H9 (cell line): ENCODE measurements at regions not wholly inside any gene's neighbourhood (a gene's known extent, or its start where the extent isn't known, plus 50 kb on each side); places are given as distances from the start of the nearest gene placed in this dataset.

Experiments
- DNase-seq: peaks from one replicate; pipeline ENCODE4 v3.0.0-alpha.2; 2017
- H2AFZ ChIP-seq: one replicate; pipeline ENCODE4 v1.6.1; 2013; ENCODE audit warnings: mild to moderate bottlenecking, low read length, control low read depth, moderate library complexity
- H2AK5ac ChIP-seq: 2 replicates; pipeline ENCODE4 v1.6.1; 2013; ENCODE audit warnings: low read length, control low read depth, mixed read lengths; ENCODE audit not compliant: insufficient read length
- H2BK120ac ChIP-seq: one replicate; pipeline ENCODE4 v1.6.1; 2013; ENCODE audit warnings: low read depth, mild to moderate bottlenecking, low read length, control low read depth, inconsistent platforms; ENCODE audit not compliant: poor library complexity, severe bottlenecking
- H2BK12ac ChIP-seq: 2 replicates; pipeline ENCODE4 v1.6.1; 2013; ENCODE audit warnings: low read length, control low read depth, mixed read lengths, low read depth; ENCODE audit not compliant: insufficient read length
- H2BK15ac ChIP-seq: 2 replicates; pipeline ENCODE4 v1.6.1; 2013; ENCODE audit warnings: low read depth, low read length, control low read depth
- H2BK20ac ChIP-seq: one replicate; pipeline ENCODE4 v1.6.1; 2013; ENCODE audit warnings: low read depth, mild to moderate bottlenecking, low read length, control low read depth, inconsistent platforms; ENCODE audit not compliant: poor library complexity, severe bottlenecking
- H2BK5ac ChIP-seq: 2 replicates; pipeline ENCODE4 v1.6.1; 2013; ENCODE audit warnings: low read length, control low read depth, mixed read lengths; ENCODE audit not compliant: insufficient read length
- H3K14ac ChIP-seq: 2 replicates; pipeline ENCODE4 v1.6.1; 2013; ENCODE audit warnings: low read length, control low read depth; ENCODE audit not compliant: insufficient read depth
- H3K18ac ChIP-seq: 2 replicates; pipeline ENCODE4 v1.6.1; 2013; ENCODE audit warnings: low read depth, mild to moderate bottlenecking, mixed read lengths, low read length, control low read depth; ENCODE audit not compliant: insufficient read length
- H3K23ac ChIP-seq: 2 replicates; pipeline ENCODE4 v1.6.1; 2013; ENCODE audit warnings: low read length, control low read depth, mixed read lengths, low read depth; ENCODE audit not compliant: insufficient read length
- H3K23me2 ChIP-seq: 2 replicates; pipeline ENCODE4 v1.6.1; 2013; ENCODE audit warnings: low read depth, mild to moderate bottlenecking, mixed read lengths, low read length, control low read depth; ENCODE audit not compliant: insufficient read length, poor library complexity, severe bottlenecking
- H3K27ac ChIP-seq: 2 replicates; pipeline ENCODE4 v1.5.1; 2013; ENCODE audit warnings: low read length, control low read depth, mixed read lengths, low read depth; ENCODE audit not compliant: insufficient read length
- H3K27me3 ChIP-seq: 2 replicates; pipeline ENCODE4 v1.6.1; 2013; ENCODE audit warnings: low read length, control low read depth, inconsistent platforms; ENCODE audit not compliant: insufficient read depth
- H3K4ac ChIP-seq: 2 replicates; pipeline ENCODE4 v1.6.1; 2013; ENCODE audit warnings: low read depth, mild to moderate bottlenecking, control low read depth, inconsistent platforms, low read length, moderate library complexity
- H3K4me1 ChIP-seq: 2 replicates; pipeline ENCODE4 v1.6.1; 2013; ENCODE audit warnings: low read length, control low read depth, inconsistent platforms; ENCODE audit not compliant: insufficient read depth
- H3K4me2 ChIP-seq: 2 replicates; pipeline ENCODE4 v1.6.1; 2013; ENCODE audit warnings: low read length, control low read depth, mixed read lengths; ENCODE audit not compliant: insufficient read length, insufficient read depth
- H3K56ac ChIP-seq: 2 replicates; pipeline ENCODE4 v1.6.1; 2013; ENCODE audit warnings: low read depth, mild to moderate bottlenecking, mixed read lengths, low read length, control low read depth; ENCODE audit not compliant: insufficient read length
- H3K79me1 ChIP-seq: 2 replicates; pipeline ENCODE4 v1.6.1; 2013; ENCODE audit warnings: low read depth, mild to moderate bottlenecking, moderate library complexity, low read length, control low read depth, inconsistent platforms; ENCODE audit not compliant: insufficient read depth, poor library complexity, severe bottlenecking
- H3K79me2 ChIP-seq: 2 replicates; pipeline ENCODE4 v1.6.1; 2013; ENCODE audit warnings: low read length, control low read depth, inconsistent platforms; ENCODE audit not compliant: insufficient read depth
- H3K9ac ChIP-seq: 2 replicates; pipeline ENCODE4 v1.6.1; 2013; ENCODE audit warnings: low read length, control low read depth, mixed read lengths; ENCODE audit not compliant: insufficient read length; ENCODE audit errors: extremely low read depth
- H3K9me3 ChIP-seq: one replicate; pipeline ENCODE4 v1.6.1; 2013; ENCODE audit warnings: low read depth, low read length, inconsistent platforms; ENCODE audit not compliant: control insufficient read depth
- H3T11ph ChIP-seq: one replicate; pipeline ENCODE4 v1.6.1; 2013; ENCODE audit warnings: mild to moderate bottlenecking, low read length, control low read depth, inconsistent platforms
- H4K20me1 ChIP-seq: one replicate; pipeline ENCODE4 v1.6.1; 2013; ENCODE audit not compliant: control insufficient read depth, insufficient read length, insufficient read depth
- H4K5ac ChIP-seq: 2 replicates; pipeline ENCODE4 v1.6.1; 2013; ENCODE audit warnings: low read depth, mild to moderate bottlenecking, mixed read lengths, low read length, control low read depth; ENCODE audit not compliant: insufficient read length
- H4K8ac ChIP-seq: replicated peaks from 2 replicates; pipeline ENCODE4 v1.6.1; 2013; ENCODE audit warnings: low read length, control low read depth, mixed read lengths, low read depth; ENCODE audit not compliant: insufficient read length
- H4K91ac ChIP-seq: 2 replicates; pipeline ENCODE4 v1.6.1; 2013; ENCODE audit warnings: low read depth, mild to moderate bottlenecking, moderate library complexity, mixed read lengths, low read length, control low read depth; ENCODE audit not compliant: insufficient read length
- H3K27ac Mint-ChIP-seq, 3 experiments: 2 replicates in 2 of 3; 3 replicates in 1 of 3; pipeline ENCODE4 v1.8.0; 2020 to 2021; ENCODE audit warnings: mixed read lengths in 3 of 3, mild to moderate bottlenecking in 1 of 3, moderate library complexity in 1 of 3
- H3K27me3 Mint-ChIP-seq: 2 replicates; pipeline ENCODE4 v1.8.0; 2021; ENCODE audit warnings: low read depth, mild to moderate bottlenecking, moderate library complexity, mixed read lengths
- H3K36me3 Mint-ChIP-seq, 3 experiments: 2 replicates in 2 of 3; 3 replicates in 1 of 3; pipeline ENCODE4 v1.8.0; 2020 to 2021; ENCODE audit warnings: low read depth in 3 of 3, mixed read lengths in 3 of 3; ENCODE audit not compliant: insufficient read depth in 1 of 3
- H3K4me1 Mint-ChIP-seq, 2 experiments: 2 replicates each; pipeline ENCODE4 v1.8.0; 2020; ENCODE audit warnings: mixed read lengths in 2 of 2
- H3K4me3 Mint-ChIP-seq, 2 experiments: 2 replicates in 1 of 2; 3 replicates in 1 of 2; pipeline ENCODE4 v1.8.0; 2020 to 2021; ENCODE audit warnings: mild to moderate bottlenecking in 2 of 2, mixed read lengths in 2 of 2, moderate library complexity in 1 of 2
- H3K9me3 Mint-ChIP-seq, 2 experiments: 2 replicates in 1 of 2; 3 replicates in 1 of 2; pipeline ENCODE4 v1.8.0; 2020; ENCODE audit warnings: mild to moderate bottlenecking in 2 of 2, mixed read lengths in 2 of 2, moderate library complexity in 1 of 2
- CTCF ChIP-seq: fragments of 200-600 bp; sonication (generic); conservative IDR thresholded peaks from 3 replicates; pipeline ENCODE4 v1.8.0; 2021; ENCODE audit warnings: antibody characterized with exemption, mild to moderate bottlenecking
- WGBS: extraction: QIAGEN DNeasy Blood & Tissue Kit; methylation state at CpG from one replicate; pipeline ENCODE4 v1.1.7; 2013; ENCODE audit warnings: missing lambda C conversion rate, low lambda C conversion rate, mixed read lengths; ENCODE audit not compliant: insufficient read length; ENCODE audit errors: extremely low coverage; 5-methylcytosine and 5-hydroxymethylcytosine counted together

- no peaks in the 10 kb centered on the region for H3K79me2 ChIP-seq
- no peak overlapping the region for H3K56ac ChIP-seq
- H3K4ac ChIP-seq: no peak overlapping the region
- Mint-ChIP-seq H3K36me3 (no peaks in the 10 kb centered on the region), H3K4me3 (no peak overlapping the region), H3K27me3 (peaks cover 4% of the 10 kb centered on the region; the same call in 1 of the 2 replicates), H3K4me1 (peaks cover 6 to 17% of the 10 kb centered on the region in 2 experiments; a peak in 3 of 4 replicates), H3K27ac (no peak overlapping the region), H3K9me3 (peaks cover 0 to 4% of the 10 kb centered on the region in 2 experiments; a peak in 2 of 5 replicates)
- H3K4me2 ChIP-seq: no peak overlapping the region
- no peak overlapping the region for H4K91ac ChIP-seq
- no peaks in the 10 kb centered on the region for H3K79me1 ChIP-seq
- H3K18ac ChIP-seq: no peak overlapping the region
- H4K20me1 ChIP-seq: no peaks in the 10 kb centered on the region
- H2BK15ac ChIP-seq: no peak overlapping the region
- no peaks in the 10 kb centered on the region for H3K23me2 ChIP-seq
- no peak overlapping the region for H2AK5ac ChIP-seq
- H3K27me3 ChIP-seq: no peaks in the 10 kb centered on the region
- no peak overlapping the region for H2BK20ac ChIP-seq
- H2AFZ ChIP-seq: no peak overlapping the region
- H4K5ac ChIP-seq: no peak overlapping the region
- WGBS: no CpG with 5 or more reads among the region's 2 CpGs
- no peak for TF ChIP-seq CTCF
- no peak overlapping the region for H3K27ac ChIP-seq
- H3K23ac ChIP-seq: no peak overlapping the region
- no peak overlapping the region for H2BK12ac ChIP-seq
- H3K9ac ChIP-seq: no peak overlapping the region
- H3K9me3 ChIP-seq: no peaks in the 10 kb centered on the region
- no peak for DNase-seq
- H3T11ph ChIP-seq: no peak overlapping the region
- H2BK120ac ChIP-seq: no peak overlapping the region
- H2BK5ac ChIP-seq: no peak overlapping the region
- H3K4me1 ChIP-seq: peaks cover 2% of the 10 kb centered on the region; the same call in 1 of the 2 replicates
- H4K8ac ChIP-seq: no peak overlapping the region
- H3K14ac ChIP-seq: no peak overlapping the region
Observed at GRCh38 chr4:122673252-122673651, 52.4 kb upstream of the IL21 start.
